Epithelial cell of esophagus (primary cell): ENCODE measurements at regions not wholly inside any gene's neighbourhood (a gene's known extent, or its start where the extent isn't known, plus 50 kb on each side); places are given as distances from the start of the nearest gene placed in this dataset.

Source experiments
- DNase-seq: peaks from one replicate; pipeline ENCODE4 v3.0.0; 2010; ENCODE audit warnings: low read depth
- H3K4me3 ChIP-seq: 2 replicates; pipeline ENCODE4 v1.5.1; 2011; ENCODE audit warnings: mild to moderate bottlenecking, low read length, control low read depth
- CTCF ChIP-seq: IDR thresholded peaks from 2 replicates; pipeline ENCODE4 v1.5.1; 2011; ENCODE audit warnings: low read depth, mild to moderate bottlenecking, low read length, control low read depth, inconsistent platforms; ENCODE audit not compliant: insufficient read depth; ENCODE audit errors: missing control alignments

DNA sequence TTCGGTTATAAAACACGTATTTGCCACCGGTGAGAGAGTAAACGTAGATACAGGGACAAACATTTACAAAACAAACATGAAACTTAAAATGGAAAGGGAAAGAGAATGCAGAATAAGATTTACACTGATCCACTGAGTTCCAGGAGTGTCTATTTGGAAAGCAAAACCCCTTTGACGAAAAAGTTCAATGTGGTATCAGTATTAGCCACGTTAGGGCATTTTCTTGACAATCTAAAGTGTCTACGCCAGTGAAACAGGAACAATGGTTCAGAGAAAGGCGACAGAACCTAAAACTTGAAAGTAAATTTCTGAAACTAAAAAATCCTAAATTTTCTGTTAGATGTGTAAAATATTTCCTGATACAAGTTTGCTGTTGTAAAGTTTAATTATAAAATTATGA, 278.5 kb upstream of the TENM3 start:
- DNase-seq = no peak
- no peak for TF ChIP-seq CTCF

DNA sequence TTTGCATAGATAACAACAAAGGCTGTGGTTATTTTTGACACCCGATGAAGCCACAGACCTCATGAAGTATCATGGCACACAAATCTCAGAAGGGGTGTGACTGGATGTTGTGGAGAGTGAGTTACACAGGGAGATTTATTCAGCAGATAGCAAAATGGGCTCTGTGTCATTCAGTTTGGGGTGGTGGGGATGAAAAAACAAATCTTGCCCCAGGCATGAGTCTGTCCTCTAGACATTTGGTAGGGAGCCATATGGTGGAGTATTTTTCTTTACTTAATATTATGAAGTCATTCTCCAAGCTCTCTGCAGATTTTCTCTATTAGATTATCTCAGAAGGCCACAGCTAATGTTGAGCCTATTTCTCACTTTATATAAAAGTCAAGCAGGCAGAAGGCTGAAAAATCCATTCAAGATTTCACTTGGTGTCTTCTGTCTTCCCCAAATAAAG, 277.1 kb upstream of the TENM3 start:
- TF ChIP-seq CTCF = no peak
- no peak overlapping the region for H3K4me3 ChIP-seq
- peak; percentile 17 for DNase-seq

More for the DNA sequence above, 278.5 kb upstream of the TENM3 start:
- no peak overlapping the region for H3K4me3 ChIP-seq

DNA sequence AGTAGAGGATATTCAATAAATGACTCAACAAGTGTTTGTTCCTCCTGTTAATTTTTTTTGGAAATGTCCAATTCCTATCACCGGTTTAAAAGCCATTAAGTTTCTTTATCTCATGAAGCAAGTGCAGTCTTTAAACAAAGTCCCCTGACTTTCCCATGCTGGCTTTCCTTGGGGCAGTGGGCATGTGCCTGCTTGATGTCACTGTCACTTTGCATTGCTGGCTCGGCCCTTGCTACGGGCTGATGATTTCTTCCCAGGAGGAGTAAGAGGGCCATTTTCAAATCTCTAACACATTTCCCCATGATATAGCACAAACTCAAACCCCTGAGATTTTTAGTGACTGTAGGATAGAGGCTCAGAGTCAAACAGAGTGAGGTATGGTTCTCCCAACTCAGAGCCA, 275.8 kb upstream of the TENM3 start:
- TF ChIP-seq CTCF = no peak
- no peak for DNase-seq
- H3K4me3 ChIP-seq = no peak overlapping the region

- H3K4me3 ChIP-seq = no peak overlapping the region
- TF ChIP-seq CTCF = no peak
- peak; percentile 49 for DNase-seq
Measured at GRCh38 chr4:181968371-181968770, 274.8 kb upstream of the TENM3 start.

- H3K4me3 ChIP-seq = no peak overlapping the region
- DNase-seq = no peak
- no peak for TF ChIP-seq CTCF
Measured at GRCh38 chr4:181969151-181969550, 274.1 kb upstream of the TENM3 start.

DNA sequence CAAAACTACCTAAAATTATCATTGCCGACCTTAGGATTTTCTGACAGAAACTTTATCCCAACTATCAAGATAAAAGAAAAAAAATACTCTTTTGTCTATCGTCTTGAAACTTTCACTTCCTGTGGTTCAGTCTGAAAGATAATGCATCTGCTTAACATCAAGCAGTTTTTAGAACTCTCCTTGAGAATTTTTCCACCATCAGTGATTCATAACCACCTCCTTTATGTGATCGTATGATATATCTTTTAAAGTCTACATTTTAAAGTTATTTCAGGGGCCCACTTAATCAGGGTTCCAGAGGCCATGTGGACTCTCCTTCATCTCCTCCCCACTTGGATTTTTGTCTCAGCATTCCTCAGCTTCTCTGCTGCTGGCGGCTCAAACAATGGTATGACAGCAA, 272.8 kb upstream of the TENM3 start:
- TF ChIP-seq CTCF = no peak
- H3K4me3 ChIP-seq = no peak overlapping the region
- no peak for DNase-seq

- no peak for DNase-seq
- no peak overlapping the region for H3K4me3 ChIP-seq
Measured at GRCh38 chr4:181971411-181971810, 271.8 kb upstream of the TENM3 start.

More at GRCh38 chr4:181971411-181971810, 271.8 kb upstream of the TENM3 start:
- no peak for TF ChIP-seq CTCF
